HUES64 (cell line): ENCODE measurements at regions not wholly inside any gene's neighbourhood (a gene's known extent, or its start where the extent isn't known, plus 50 kb on each side); places are given as distances from the start of the nearest gene placed in this dataset.

Experiments
- H3K27ac ChIP-seq: 2 replicates; pipeline ENCODE4 v1.7.0; 2013; ENCODE audit warnings: low read depth, low read length, inconsistent platforms
- H3K27me3 ChIP-seq: 2 replicates; pipeline ENCODE4 v1.6.1; 2013; ENCODE audit warnings: mild to moderate bottlenecking, low read length; ENCODE audit not compliant: insufficient read depth
- H3K36me3 ChIP-seq: 2 replicates; pipeline ENCODE4 v1.6.1; 2013; ENCODE audit warnings: mild to moderate bottlenecking, low read length; ENCODE audit not compliant: insufficient read depth
- H3K4me1 ChIP-seq: 2 replicates; pipeline ENCODE4 v1.6.1; 2013; ENCODE audit warnings: mild to moderate bottlenecking, low read length, moderate library complexity; ENCODE audit not compliant: insufficient read depth
- H3K4me3 ChIP-seq: 2 replicates; pipeline ENCODE4 v1.5.1; 2013; ENCODE audit warnings: mild to moderate bottlenecking, low read length, moderate library complexity
- H3K9ac ChIP-seq: 2 replicates; pipeline ENCODE4 v1.6.1; 2013; ENCODE audit warnings: mild to moderate bottlenecking, low read depth, low read length
- H3K9me3 ChIP-seq: 2 replicates; pipeline ENCODE4 v1.6.1; 2013; ENCODE audit warnings: low read depth, low read length; ENCODE audit not compliant: insufficient read depth
- WGBS: fragments of 150-250, 120-280 bp; methylation state at CpG from one replicate; pipeline ENCODE4 v1.1.7; 2013; ENCODE audit warnings: missing lambda C conversion rate; 5-methylcytosine and 5-hydroxymethylcytosine counted together

DNA sequence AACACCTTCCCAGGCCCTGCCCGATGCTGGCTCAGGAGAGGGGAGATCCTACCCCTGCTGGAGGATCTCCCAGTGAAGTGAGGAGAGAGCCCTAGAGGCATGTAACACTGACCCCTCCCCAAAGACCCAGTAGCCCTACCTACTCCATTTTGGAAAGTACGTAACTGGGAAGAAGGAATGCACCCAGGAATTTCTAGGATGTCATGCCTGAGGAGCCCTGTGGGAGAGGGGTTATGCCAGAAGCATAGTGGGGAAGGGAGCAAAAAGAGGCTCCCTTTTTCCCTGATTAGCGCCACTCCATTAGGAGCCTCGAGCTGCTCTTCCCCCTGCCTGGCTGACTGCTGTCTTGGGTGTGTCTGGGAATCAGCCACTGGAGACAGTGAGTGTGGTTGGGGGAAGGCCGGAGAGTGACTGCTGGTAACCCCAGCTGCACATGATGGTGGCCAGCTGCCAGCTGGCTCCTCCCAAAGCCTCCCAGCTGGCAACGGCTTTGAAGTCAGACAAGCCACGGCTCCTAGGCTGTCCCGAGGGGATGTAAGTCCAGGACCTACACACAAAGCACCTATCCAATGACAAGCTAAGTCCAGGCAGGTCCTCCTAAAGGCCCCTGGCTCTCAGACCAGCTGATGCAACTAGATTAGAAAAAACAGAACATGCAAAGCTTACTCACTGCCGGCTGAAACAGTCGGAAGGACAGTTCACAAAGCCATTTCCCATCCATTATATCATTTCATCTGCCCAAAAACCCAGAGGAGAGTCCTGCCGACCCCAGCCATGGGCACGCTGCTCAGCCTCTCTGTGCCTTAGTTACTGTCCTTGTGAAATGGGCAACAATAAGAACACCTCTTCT is 136.5 kb upstream of the ABCA1 start:
- Histone ChIP-seq H3K27ac (no peak overlapping the region), H3K36me3 (no peaks in the 10 kb centered on the region), H3K4me3 (no peak overlapping the region), H3K9ac (no peak overlapping the region), H3K9me3 (no peaks in the 10 kb centered on the region), H3K27me3 (no peaks in the 10 kb centered on the region), H3K4me1 (peaks cover 9% of the 10 kb centered on the region; the same call in 1 of the 2 replicates)
- 73% methylated on average over 11 of the region's 12 CpGs for WGBS

DNA sequence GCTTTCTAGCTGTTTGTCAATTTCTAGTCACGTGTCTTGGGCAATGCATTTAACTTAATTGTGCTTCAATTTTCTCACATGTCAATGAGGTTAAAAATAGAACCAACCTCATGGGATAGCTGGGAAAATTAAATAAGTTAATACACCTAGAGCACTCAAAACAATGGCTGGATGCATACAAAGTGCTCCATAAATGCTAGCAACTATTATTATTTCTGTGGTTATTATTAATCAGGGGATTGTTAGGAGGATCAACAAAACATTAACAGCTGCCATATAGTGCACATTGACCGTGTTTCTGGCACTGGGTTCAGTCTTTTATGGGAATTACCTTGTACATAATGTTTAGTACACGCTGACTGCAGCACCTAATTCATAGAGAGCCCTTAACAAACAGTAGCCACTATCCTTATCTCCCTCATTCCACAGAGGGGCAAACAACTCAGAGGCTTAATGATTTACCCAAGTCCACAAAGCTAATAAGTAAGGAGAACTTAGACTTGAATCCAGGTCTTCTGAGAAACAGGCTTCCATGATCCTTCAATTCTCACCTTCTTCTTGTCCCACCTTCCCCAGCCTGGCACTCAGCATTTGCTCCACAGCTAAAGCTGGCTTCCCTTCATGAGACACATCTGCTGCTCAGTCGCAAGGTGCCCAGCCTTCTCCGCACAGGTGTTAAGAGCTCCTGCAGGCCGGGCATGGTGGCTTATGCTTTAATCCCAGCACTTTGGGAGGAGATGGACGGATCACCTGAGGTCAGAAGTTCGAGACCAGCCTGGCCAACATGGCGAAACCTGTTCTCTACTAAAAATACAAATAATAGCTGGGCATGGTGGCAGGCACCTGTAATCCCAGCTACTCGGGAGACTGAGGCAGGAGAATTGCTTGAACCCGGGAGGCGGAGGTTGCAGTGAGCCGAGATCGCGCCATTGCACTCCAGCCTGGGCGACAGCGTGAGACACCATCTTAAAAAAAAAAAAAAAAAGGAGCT is 137.4 kb upstream of the ABCA1 start:
- 95% methylated on average over 17 of the region's 17 CpGs for WGBS
- H3K4me1 ChIP-seq, result peaks cover 9% of the 10 kb centered on the region; the same call in 1 of the 2 replicates
- no peaks in the 10 kb centered on the region for H3K27me3 ChIP-seq
- H3K4me3 ChIP-seq, result no peak overlapping the region
- H3K27ac ChIP-seq, result no peak overlapping the region
- no peaks in the 10 kb centered on the region for H3K36me3 ChIP-seq
- H3K9ac ChIP-seq, result no peak overlapping the region
- H3K9me3 ChIP-seq, result no peaks in the 10 kb centered on the region

DNA sequence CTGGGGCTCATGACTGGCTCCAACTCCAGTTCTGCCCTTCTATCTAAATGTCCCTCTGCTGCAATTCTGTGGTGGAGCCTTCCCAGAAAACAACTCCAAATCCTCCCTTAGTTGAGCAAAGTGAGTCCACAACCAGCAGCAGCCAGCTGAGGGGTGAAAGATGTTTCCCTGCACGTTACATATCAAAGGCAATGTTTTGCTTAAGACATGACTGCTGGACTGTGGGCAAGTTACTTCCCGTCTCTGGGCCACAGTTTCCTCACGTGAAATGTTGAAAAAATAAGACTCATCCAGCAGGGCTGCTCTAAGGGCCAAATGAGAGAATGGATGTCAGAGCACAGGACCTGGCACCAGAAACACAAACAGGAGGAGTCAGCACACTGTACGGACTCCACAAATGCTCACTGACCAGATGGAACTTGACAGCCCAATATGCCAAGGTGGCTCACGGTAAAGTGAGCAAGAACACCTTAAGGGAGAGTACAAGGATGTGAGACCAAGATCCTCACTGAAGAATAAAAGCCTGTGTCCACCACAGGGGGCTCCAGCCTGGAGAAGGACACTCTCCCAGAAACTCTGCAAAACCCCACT is 138.4 kb upstream of the ABCA1 start:
- Histone ChIP-seq H3K36me3 (no peaks in the 10 kb centered on the region), H3K27ac (no peak overlapping the region)
- WGBS, result 92% methylated on average over 5 of the region's 5 CpGs

GRCh38 chr9:105067895-105068580 is 140.1 kb upstream of the ABCA1 start:
- Histone ChIP-seq H3K4me1 (peaks cover 9% of the 10 kb centered on the region; the same call in 1 of the 2 replicates), H3K27me3 (no peaks in the 10 kb centered on the region), H3K27ac (no peak overlapping the region), H3K36me3 (no peaks in the 10 kb centered on the region), H3K9me3 (no peaks in the 10 kb centered on the region), H3K9ac (no peak overlapping the region), H3K4me3 (no peak overlapping the region)
- 96% methylated on average over 3 of the region's 3 CpGs for WGBS

More for the DNA sequence above, 138.4 kb upstream of the ABCA1 start:
- Histone ChIP-seq H3K9me3 (no peaks in the 10 kb centered on the region), H3K27me3 (no peaks in the 10 kb centered on the region), H3K4me1 (peaks cover 9% of the 10 kb centered on the region; the same call in 1 of the 2 replicates), H3K4me3 (no peak overlapping the region), H3K9ac (no peak overlapping the region)

- H3K4me3 ChIP-seq, result no peak overlapping the region
- no peaks in the 10 kb centered on the region for H3K9me3 ChIP-seq
- H3K27me3 ChIP-seq, result no peaks in the 10 kb centered on the region
- WGBS, result 90% methylated on average over 4 of the region's 5 CpGs
- peaks cover 5% of the 10 kb centered on the region; the same call in 1 of the 2 replicates for H3K4me1 ChIP-seq
- H3K27ac ChIP-seq, result no peak overlapping the region
- H3K9ac ChIP-seq, result no peak overlapping the region
- H3K36me3 ChIP-seq, result no peaks in the 10 kb centered on the region
Observed at GRCh38 chr9:105069285-105069684, 141.3 kb upstream of the ABCA1 start.

DNA sequence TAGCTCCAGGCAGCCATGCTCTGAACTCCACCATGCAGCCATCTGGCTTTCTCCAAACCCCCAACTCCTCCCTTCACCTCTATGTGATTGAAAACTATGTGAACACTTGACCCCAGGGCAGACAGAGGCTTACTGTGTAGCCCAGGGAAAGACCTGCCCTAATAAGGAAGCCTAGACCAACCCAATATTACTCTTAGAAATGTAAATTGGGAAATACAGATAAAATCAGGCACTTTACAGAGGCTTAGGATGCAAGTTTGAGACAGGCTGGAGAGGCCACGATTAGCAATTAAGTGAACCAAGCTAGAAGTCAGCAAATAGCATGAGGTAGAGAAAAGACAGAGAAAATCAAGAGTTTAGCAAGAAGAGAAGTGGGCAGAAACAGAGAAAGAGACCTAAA is 141.7 kb upstream of the ABCA1 start:
- no peaks in the 10 kb centered on the region for H3K27me3 ChIP-seq
- H3K4me3 ChIP-seq, result no peak overlapping the region
- no peaks in the 10 kb centered on the region for H3K36me3 ChIP-seq
- 83% methylated on average over 1 of the region's 1 CpG for WGBS
- peaks cover 4% of the 10 kb centered on the region; the same call in 1 of the 2 replicates for H3K4me1 ChIP-seq
- H3K27ac ChIP-seq, result no peak overlapping the region
- no peak overlapping the region for H3K9ac ChIP-seq
- H3K9me3 ChIP-seq, result no peaks in the 10 kb centered on the region

- H3K27me3 ChIP-seq, result no peaks in the 10 kb centered on the region
- 92% methylated on average over 4 of the region's 4 CpGs for WGBS
- no peaks in the 10 kb centered on the region for H3K9me3 ChIP-seq
- H3K36me3 ChIP-seq, result no peaks in the 10 kb centered on the region
- no peak overlapping the region for H3K27ac ChIP-seq
- H3K4me1 ChIP-seq, result no peaks in the 10 kb centered on the region
- no peak overlapping the region for H3K4me3 ChIP-seq
- no peak overlapping the region for H3K9ac ChIP-seq
Observed at GRCh38 chr9:105070176-105070575, 142.2 kb upstream of the ABCA1 start.

DNA sequence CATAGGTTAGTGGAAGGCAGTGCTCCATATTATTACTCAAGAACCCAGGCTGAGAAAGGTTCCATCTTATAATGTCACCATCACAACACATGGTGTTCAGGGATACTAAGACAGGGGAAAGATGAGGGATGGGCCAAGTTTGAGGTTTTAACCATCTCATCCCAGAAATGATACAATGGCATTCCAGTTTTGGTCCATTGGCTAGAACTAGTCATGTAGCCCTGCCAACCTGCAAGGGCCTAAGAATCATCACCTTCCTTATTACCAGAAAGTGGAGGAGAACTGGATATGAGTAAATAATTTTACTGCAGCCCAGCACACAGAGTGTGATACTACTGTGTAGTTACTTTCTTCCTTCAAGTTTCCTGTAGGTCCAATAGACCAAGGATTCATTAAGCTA is 144.5 kb upstream of the ABCA1 start:
- H3K27ac ChIP-seq, result no peak overlapping the region

DNA sequence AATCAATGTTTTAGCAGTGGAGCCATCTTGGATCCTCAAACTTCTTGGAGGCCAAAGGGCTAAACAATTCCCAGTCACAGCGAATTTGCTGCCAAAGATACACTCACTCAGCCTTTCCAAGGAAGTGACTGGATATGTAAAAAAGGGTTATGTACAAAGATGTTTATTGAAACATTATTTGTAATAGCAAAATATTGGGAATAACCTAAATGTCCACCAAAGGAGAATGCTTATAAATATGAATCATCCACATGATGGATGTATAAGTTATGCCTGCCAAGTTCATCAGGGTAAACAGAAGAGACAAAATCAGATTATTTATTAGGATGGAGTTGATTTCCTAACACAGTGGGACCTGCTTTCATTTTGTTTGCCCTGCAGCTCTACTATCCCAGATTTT is 145.2 kb upstream of the ABCA1 start:
- Histone ChIP-seq H3K9ac (no peak overlapping the region), H3K36me3 (no peaks in the 10 kb centered on the region), H3K4me3 (no peak overlapping the region), H3K27me3 (no peaks in the 10 kb centered on the region), H3K27ac (no peak overlapping the region), H3K9me3 (no peaks in the 10 kb centered on the region), H3K4me1 (no peaks in the 10 kb centered on the region)
- 100% methylated on average over 1 of the region's 1 CpG for WGBS

More for the DNA sequence above, 144.5 kb upstream of the ABCA1 start:
- Histone ChIP-seq H3K36me3 (no peaks in the 10 kb centered on the region), H3K9me3 (no peaks in the 10 kb centered on the region), H3K27me3 (no peaks in the 10 kb centered on the region), H3K9ac (no peak overlapping the region), H3K4me1 (no peaks in the 10 kb centered on the region), H3K4me3 (no peak overlapping the region)

DNA sequence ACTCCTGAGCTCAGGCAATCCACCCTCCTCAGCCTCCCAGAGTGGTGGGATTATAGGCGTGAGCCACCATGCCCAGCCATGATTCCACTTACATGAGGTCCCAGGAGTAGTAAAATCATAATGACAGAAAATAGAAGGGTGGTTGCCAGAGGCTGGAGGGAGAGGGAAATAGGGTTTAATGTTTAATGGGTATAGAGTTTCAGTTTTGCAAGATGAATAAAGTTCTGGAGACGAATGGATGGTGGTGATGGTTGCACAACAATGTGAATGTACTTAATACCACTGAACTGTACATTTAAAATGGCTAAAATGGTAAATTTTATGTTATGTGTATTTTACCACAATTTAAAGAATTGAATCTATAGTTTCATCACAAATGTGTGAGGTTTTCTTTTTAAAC is 146.5 kb upstream of the ABCA1 start:
- H3K9ac ChIP-seq, result no peak overlapping the region
- 83% methylated on average over 2 of the region's 2 CpGs for WGBS

More for the DNA sequence above, 146.5 kb upstream of the ABCA1 start:
- no peaks in the 10 kb centered on the region for H3K9me3 ChIP-seq
- no peak overlapping the region for H3K4me3 ChIP-seq
- no peak overlapping the region for H3K27ac ChIP-seq
- H3K36me3 ChIP-seq, result no peaks in the 10 kb centered on the region
- H3K27me3 ChIP-seq, result no peaks in the 10 kb centered on the region
- H3K4me1 ChIP-seq, result no peaks in the 10 kb centered on the region
